ENCODE measurements at regions not wholly inside any gene's neighbourhood (a gene's known extent, or its start where the extent isn't known, plus 50 kb on each side); places are given as distances from the start of the nearest gene placed in this dataset.
"Not testable (repeated sequence)": the region's sequence is repeated elsewhere in the genome, so short reads cannot be mapped to it uniquely, and the experiment has no call there.

GRCh38 chrX:28177202-28177601, 196.0 kb upstream of the DCAF8L1 start:
- DNase-seq = no peak
- ATAC-seq = no peak
- Histone ChIP-seq H3K9me3 (no peaks in the 10 kb centered on the region), H3K27me3 (ENCODE audit: low read depth) (no peaks in the 10 kb centered on the region), H3K27ac (no peak overlapping the region), H3K4me3 (no peak overlapping the region), H3K36me3 (no peaks in the 10 kb centered on the region), H3K4me1 (no peaks in the 10 kb centered on the region)
- TF ChIP-seq CTCF (IDR thresholded peaks at IDR 0.05) = no peak
- intact Hi-C loops (cut with DNase I) = no loop called here

GRCh38 chrX:28170713-28171112, 189.5 kb upstream of the DCAF8L1 start:
- TF ChIP-seq CTCF (IDR thresholded peaks at IDR 0.05) = no peak
- H3K27ac ChIP-seq = no peak overlapping the region

GRCh38 chrX:28158019-28158777, 176.9 kb upstream of the DCAF8L1 start:
- no peaks in the 10 kb centered on the region for H3K9me3 ChIP-seq
- no peak for DNase-seq
- no peak for TF ChIP-seq CTCF (IDR thresholded peaks at IDR 0.05)
- intact Hi-C loops (cut with DNase I) = no loop called here
- H3K27me3 ChIP-seq (ENCODE audit: low read depth) = no peaks in the 10 kb centered on the region
- no peaks in the 10 kb centered on the region for H3K36me3 ChIP-seq
- no peak overlapping the region for H3K27ac ChIP-seq
- ATAC-seq = no peak
- H3K4me3 ChIP-seq = no peak overlapping the region
- H3K4me1 ChIP-seq = no peaks in the 10 kb centered on the region

More at GRCh38 chrX:28170713-28171112, 189.5 kb upstream of the DCAF8L1 start:
- ATAC-seq (no peak), DNase-seq (no peak)
- H3K27me3 ChIP-seq (ENCODE audit: low read depth) = no peaks in the 10 kb centered on the region
- H3K4me1 ChIP-seq = no peaks in the 10 kb centered on the region
- no peaks in the 10 kb centered on the region for H3K36me3 ChIP-seq
- H3K9me3 ChIP-seq = no peaks in the 10 kb centered on the region
- intact Hi-C loops (cut with DNase I) = no loop called here
- no peak overlapping the region for H3K4me3 ChIP-seq

- H3K36me3 ChIP-seq; H3K4me1 ChIP-seq; DNase-seq; H3K27ac ChIP-seq; H3K27me3 ChIP-seq (ENCODE audit: low read depth); intact Hi-C loops (cut with DNase I); ATAC-seq; H3K9me3 ChIP-seq; H3K4me3 ChIP-seq: not testable (repeated sequence)
These were observed 171.0 kb upstream of the DCAF8L1 start for GRCh38 chrX:28152263-28152662.

- no peak overlapping the region for H3K27ac ChIP-seq
- no peaks in the 10 kb centered on the region for H3K4me1 ChIP-seq
- intact Hi-C loops (cut with DNase I) = no loop called here
- no peaks in the 10 kb centered on the region for H3K9me3 ChIP-seq
- no peaks in the 10 kb centered on the region for H3K27me3 ChIP-seq (ENCODE audit: low read depth)
- H3K36me3 ChIP-seq = no peaks in the 10 kb centered on the region
- ATAC-seq (no peak), DNase-seq (no peak)
- no peak for TF ChIP-seq CTCF (IDR thresholded peaks at IDR 0.05)
- H3K4me3 ChIP-seq = no peak overlapping the region
These were observed 154.3 kb upstream of the DCAF8L1 start for GRCh38 chrX:28135378-28136047.

- no peak for TF ChIP-seq CTCF (IDR thresholded peaks at IDR 0.05)
- DNase-seq = no peak
- H3K27me3 ChIP-seq (ENCODE audit: low read depth) = no peaks in the 10 kb centered on the region
- no peak for ATAC-seq
- H3K4me3 ChIP-seq = no peak overlapping the region
- no peaks in the 10 kb centered on the region for H3K9me3 ChIP-seq
- no peaks in the 10 kb centered on the region for H3K4me1 ChIP-seq
- H3K36me3 ChIP-seq = no peaks in the 10 kb centered on the region
- intact Hi-C loops (cut with DNase I) = no loop called here
- H3K27ac ChIP-seq = no peak overlapping the region
These were observed 152.5 kb upstream of the DCAF8L1 start for GRCh38 chrX:28133763-28134162.
